Lung (tissue), 11 donors: ENCODE measurements at regions not wholly inside any gene's neighbourhood (a gene's known extent, or its start where the extent isn't known, plus 50 kb on each side); places are given as distances from the start of the nearest gene placed in this dataset.

ENCODE experiments used
- ATAC-seq: fragments of 200-7000 bp; cut with Tn5 transposase; one replicate; pipeline ENCODE4 v1.9.1; 2020; ENCODE audit warnings: moderate number of reproducible peaks; ENCODE audit not compliant: insufficient read depth, low FRiP score
- DNase-seq, 3 donors: peaks; one replicate each; pipeline ENCODE4 v3.0.0-alpha.2; 2013 to 2017
- H3K27ac ChIP-seq, 2 donors: one replicate each; pipeline ENCODE4 v1.5.1; 2013; ENCODE audit warnings: mild to moderate bottlenecking in 2 of 2, moderate library complexity in 2 of 2, control low read depth in 1 of 2, inconsistent platforms in 1 of 2, low read depth in 1 of 2, low read length in 1 of 2
- H3K27me3 ChIP-seq, 3 donors: one replicate each; pipeline ENCODE4 v1.5.1; 2013; ENCODE audit warnings: low read length in 2 of 3; ENCODE audit not compliant: control insufficient read depth in 3 of 3, insufficient read depth in 3 of 3
- H3K36me3 ChIP-seq, 4 donors: one replicate each; pipeline ENCODE4 v1.5.1; 2013; ENCODE audit warnings: low read length in 4 of 4, mild to moderate bottlenecking in 1 of 4, moderate library complexity in 1 of 4; ENCODE audit not compliant: control insufficient read depth in 4 of 4, insufficient read depth in 4 of 4
- H3K4me1 ChIP-seq, 5 donors: one replicate each; pipeline ENCODE4 v1.5.1; 2013; ENCODE audit warnings: low read length in 5 of 5, mild to moderate bottlenecking in 2 of 5, moderate library complexity in 1 of 5; ENCODE audit not compliant: control insufficient read depth in 5 of 5, insufficient read depth in 5 of 5
- H3K4me3 ChIP-seq: one replicate; pipeline ENCODE4 v1.5.1; 2013; ENCODE audit warnings: mild to moderate bottlenecking, control low read depth, moderate library complexity
- H3K9ac ChIP-seq, 2 donors: one replicate each; pipeline ENCODE4 v1.5.1; 2013; ENCODE audit warnings: low read length in 2 of 2, control low read depth in 1 of 2; ENCODE audit not compliant: insufficient read depth in 1 of 2
- H3K9me3 ChIP-seq, 4 donors: one replicate each; pipeline ENCODE4 v1.5.1; 2013; ENCODE audit warnings: low read length in 3 of 4, mild to moderate bottlenecking in 1 of 4, moderate library complexity in 1 of 4; ENCODE audit not compliant: control insufficient read depth in 4 of 4, insufficient read depth in 3 of 4
- WGBS, 2 donors: extraction: QIAGEN DNeasy Blood & Tissue Kit; methylation state at CpG; one replicate each; pipeline ENCODE4 v1.1.7; 2013; 5-methylcytosine and 5-hydroxymethylcytosine counted together
- TF ChIP-seq, protein P1 (sequence below): IDR thresholded peaks from 2 replicates; pipeline ENCODE4 v1.5.1; 2012; ENCODE audit warnings: mild to moderate bottlenecking; ENCODE audit errors: control extremely low read depth, extremely low read depth
- donor health status: control.
- donor health status: control.
- donor health status: Bipolar disorder and iron deficiency.
- donor health status: healthy.
- donor health status: DM: yes; HTN: yes; CAD: no.

- 84 to 90% methylated on average over 3 of the region's 3 CpGs for WGBS, 2 donors
Measured at GRCh38 chr2:53058526-53058925, 709.1 kb upstream of the CHAC2 start.

GRCh38 chr2:53053937-53054336 lies 713.7 kb upstream of the CHAC2 start:
- no peaks in the 10 kb centered on the region for H3K36me3 ChIP-seq
- TF ChIP-seq, protein P1, sequence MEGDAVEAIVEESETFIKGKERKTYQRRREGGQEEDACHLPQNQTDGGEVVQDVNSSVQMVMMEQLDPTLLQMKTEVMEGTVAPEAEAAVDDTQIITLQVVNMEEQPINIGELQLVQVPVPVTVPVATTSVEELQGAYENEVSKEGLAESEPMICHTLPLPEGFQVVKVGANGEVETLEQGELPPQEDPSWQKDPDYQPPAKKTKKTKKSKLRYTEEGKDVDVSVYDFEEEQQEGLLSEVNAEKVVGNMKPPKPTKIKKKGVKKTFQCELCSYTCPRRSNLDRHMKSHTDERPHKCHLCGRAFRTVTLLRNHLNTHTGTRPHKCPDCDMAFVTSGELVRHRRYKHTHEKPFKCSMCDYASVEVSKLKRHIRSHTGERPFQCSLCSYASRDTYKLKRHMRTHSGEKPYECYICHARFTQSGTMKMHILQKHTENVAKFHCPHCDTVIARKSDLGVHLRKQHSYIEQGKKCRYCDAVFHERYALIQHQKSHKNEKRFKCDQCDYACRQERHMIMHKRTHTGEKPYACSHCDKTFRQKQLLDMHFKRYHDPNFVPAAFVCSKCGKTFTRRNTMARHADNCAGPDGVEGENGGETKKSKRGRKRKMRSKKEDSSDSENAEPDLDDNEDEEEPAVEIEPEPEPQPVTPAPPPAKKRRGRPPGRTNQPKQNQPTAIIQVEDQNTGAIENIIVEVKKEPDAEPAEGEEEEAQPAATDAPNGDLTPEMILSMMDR: no peak
- DNase-seq: no peak
- no peaks in the 10 kb centered on the region for H3K27me3 ChIP-seq
- no peak for ATAC-seq
- H3K4me1 ChIP-seq: no peaks in the 10 kb centered on the region
- no peaks in the 10 kb centered on the region for H3K9me3 ChIP-seq
- no peak overlapping the region for H3K9ac ChIP-seq
- no peak overlapping the region for H3K4me3 ChIP-seq
- H3K27ac ChIP-seq: no peak overlapping the region

More at GRCh38 chr2:53058526-53058925, 709.1 kb upstream of the CHAC2 start:
- Histone ChIP-seq H3K9me3 (peaks cover 0 to 3% (median 0%) of the 10 kb centered on the region in 4 donors), H3K27ac (no peak overlapping the region), H3K9ac (no peak overlapping the region), H3K36me3 (no peaks in the 10 kb centered on the region), H3K4me3 (no peak overlapping the region), H3K4me1 (no peaks in the 10 kb centered on the region), H3K27me3 (no peaks in the 10 kb centered on the region)
- ATAC-seq (no peak), DNase-seq (no peak)
- TF ChIP-seq, protein P1: no peak

DNA sequence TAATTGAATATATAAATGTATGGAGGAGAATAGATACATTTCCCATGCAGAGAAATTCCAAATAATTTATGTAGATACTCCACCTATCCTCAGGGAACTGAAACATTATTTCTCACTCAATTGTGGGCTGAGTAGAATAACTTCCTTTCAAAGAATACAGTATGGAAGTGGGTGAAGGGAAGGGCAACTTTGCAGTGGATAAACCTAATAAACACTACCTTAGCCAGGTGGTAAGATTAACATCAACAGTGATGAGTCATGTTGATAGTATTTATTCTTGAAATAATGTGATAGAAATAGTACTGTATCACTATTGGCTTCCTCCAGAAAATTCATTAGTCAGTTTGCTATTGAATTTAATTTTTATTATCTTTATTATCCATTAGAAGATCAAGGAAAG lies 716.4 kb upstream of the CHAC2 start:
- no peak for ATAC-seq
- no peak overlapping the region for H3K9ac ChIP-seq

More for the DNA sequence above, 716.4 kb upstream of the CHAC2 start:
- H3K27me3 ChIP-seq: no peaks in the 10 kb centered on the region
- H3K27ac ChIP-seq: no peak overlapping the region
- H3K4me3 ChIP-seq: no peak overlapping the region
- TF ChIP-seq, protein P1: no peak
- no peaks in the 10 kb centered on the region for H3K4me1 ChIP-seq
- H3K9me3 ChIP-seq: no peaks in the 10 kb centered on the region
- H3K36me3 ChIP-seq: no peaks in the 10 kb centered on the region
- no peak for DNase-seq
